K562 (cell line): ENCODE measurements at regions not wholly inside any gene's neighbourhood (a gene's known extent, or its start where the extent isn't known, plus 50 kb on each side); places are given as distances from the start of the nearest gene placed in this dataset.

ENCODE experiments used
- ATAC-seq: fragments of 200-7000 bp; cut with Tn5 transposase; 3 replicates; pipeline ENCODE4 v1.9.1; 2020; ENCODE audit warnings: moderate library complexity
- BruUV-seq: library from RNA; stranded (reverse); fragments of 400-500 nt; replicated peaks from 2 replicates; lab custom pipeline; 2021; lab: Mats Ljungman, UMichigan
- CTCF ChIA-PET: fragments of 300-600 bp; formaldehyde crosslinking; extraction: SDS; loops from one replicate; lab custom pipeline; 2021; ENCODE audit warnings: low intra/inter-chr PET ratio; lab: Yijun Ruan, JAX
- POLR2A ChIA-PET: fragments of 300-600, 350-650 bp; sonication (Branson Sonifier 250); formaldehyde crosslinking; extraction: SDS; loops from one replicate; lab custom pipeline; 2021; ENCODE audit warnings: antibody characterized with exemption, inconsistent platforms; lab: Yijun Ruan, JAX
- DNase-seq, 4 experiments: peaks; one replicate each; pipeline versions ENCODE4 v3.0.0 to v3.0.0-alpha.2; 2011 to 2018; ENCODE audit warnings: low spot score in 3 of 4, mixed read lengths in 3 of 4; ENCODE audit errors: extremely low read depth in 1 of 4
- FAIRE-seq: peaks from 2 replicates; lab custom pipeline; 2011; peaks lifted over from hg19 to GRCh38; lab: Jason Lieb, UNC
- H2AFZ ChIP-seq: 2 replicates; pipeline ENCODE4 v1.6.0; 2011; ENCODE audit warnings: low read depth, low read length, control low read depth, inconsistent platforms
- H3K27ac ChIP-seq: fragments of 200-600 bp; 3 replicates; pipeline ENCODE4 v1.8.0; 2011; ENCODE audit warnings: low read depth, mild to moderate bottlenecking, control low read depth, inconsistent platforms, low read length, moderate library complexity, mixed read lengths; ENCODE audit errors: extremely low read depth
- H3K27me3 ChIP-seq, 2 experiments: fragments of 300-600 bp in 1 of 2; 2 replicates in 1 of 2; 3 replicates in 1 of 2; pipeline versions ENCODE4 v1.6.0 to v1.8.0; 2011; ENCODE audit warnings: inconsistent platforms in 2 of 2, low read length in 2 of 2, mild to moderate bottlenecking in 1 of 2, mixed read lengths in 1 of 2, moderate library complexity in 1 of 2; ENCODE audit not compliant: control insufficient read depth in 2 of 2, insufficient read depth in 2 of 2
- H3K36me3 ChIP-seq: fragments of 300-600 bp; 3 replicates; pipeline ENCODE4 v1.8.0; 2011; ENCODE audit warnings: mild to moderate bottlenecking, low read length, inconsistent platforms; ENCODE audit not compliant: control insufficient read depth, insufficient read depth
- H3K4me1 ChIP-seq, 2 experiments: fragments of 200-600 bp in 1 of 2; replicated peaks in 1 of 2; 2 replicates in 1 of 2; 3 replicates in 1 of 2; pipeline versions ENCODE4 v1.5.1 to v1.8.0; 2011; ENCODE audit warnings: inconsistent platforms in 2 of 2, low read length in 2 of 2, mild to moderate bottlenecking in 1 of 2, mixed read lengths in 1 of 2, moderate library complexity in 1 of 2; ENCODE audit not compliant: control insufficient read depth in 2 of 2, insufficient read depth in 2 of 2
- H3K4me2 ChIP-seq: 2 replicates; pipeline ENCODE4 v1.6.1; 2011; ENCODE audit warnings: low read length, control low read depth, inconsistent platforms, mixed read lengths; ENCODE audit not compliant: insufficient read depth
- H3K4me3 ChIP-seq: fragments of 200-600 bp; sonication (generic), shearing (Covaris generic); 2 replicates; pipeline ENCODE4 v1.5.1; 2016; ENCODE audit warnings: control low read depth, inconsistent platforms
- H3K79me2 ChIP-seq: fragments of 200-600 bp; 3 replicates; pipeline ENCODE4 v1.8.0; 2011; ENCODE audit warnings: low read length, inconsistent platforms; ENCODE audit not compliant: control insufficient read depth, insufficient read depth
- H3K9ac ChIP-seq, 2 experiments: 2 replicates each; pipeline versions ENCODE4 v1.6.0 to v1.6.1; 2011; ENCODE audit warnings: low read depth in 2 of 2, low read length in 2 of 2, control low read depth in 1 of 2, inconsistent platforms in 1 of 2, mild to moderate bottlenecking in 1 of 2, mixed read lengths in 1 of 2; ENCODE audit not compliant: insufficient read depth in 1 of 2
- H3K9me1 ChIP-seq: one replicate; pipeline ENCODE4 v1.6.0; 2011; ENCODE audit warnings: inconsistent platforms, mild to moderate bottlenecking, low read length, moderate library complexity; ENCODE audit not compliant: control insufficient read depth, insufficient read depth
- H3K9me3 ChIP-seq: replicated peaks from 2 replicates; pipeline ENCODE4 v1.5.1; 2011; ENCODE audit warnings: low read depth, low read length, inconsistent platforms; ENCODE audit not compliant: control insufficient read depth, insufficient read depth
- H4K20me1 ChIP-seq: replicated peaks from 2 replicates; pipeline ENCODE4 v1.6.1; 2011; ENCODE audit warnings: low read length, inconsistent platforms, mixed read lengths; ENCODE audit not compliant: control insufficient read depth, insufficient read depth
- PURB ChIP-seq: sonication (generic); formaldehyde crosslinking; IDR thresholded peaks from 2 replicates; pipeline ENCODE4 v1.9.0; 2021; ENCODE audit warnings: low read depth, mild to moderate bottlenecking, missing genetic modification reagents
- RNF219 ChIP-seq: fragments of 250-450 bp; sonication (Bioruptor Pico); IDR thresholded peaks from 2 replicates; pipeline ENCODE4 v1.5.0; 2022; ENCODE audit warnings: mild to moderate bottlenecking
- TFE3 ChIP-seq: fragments of 450-650 bp; formaldehyde crosslinking; IDR thresholded peaks from 2 replicates; pipeline ENCODE4 v1.4.0; 2020; ENCODE audit warnings: mild to moderate bottlenecking, mixed read lengths
- ZNF133 ChIP-seq: fragments of 250-450 bp; sonication (Bioruptor Pico); IDR thresholded peaks from 2 replicates; pipeline ENCODE4 v1.4.0; 2020; ENCODE audit warnings: mild to moderate bottlenecking
- WGBS: fragments of 100-300 bp; shearing (Covaris generic); methylation state at CpG from one replicate; pipeline ENCODE4 v1.1.6; 2016; ENCODE audit warnings: low coverage, mixed read lengths; ENCODE audit not compliant: insufficient coverage; ENCODE audit errors: missing lambda C conversion rate; 5-methylcytosine and 5-hydroxymethylcytosine counted together
- in situ Hi-C: fragments of 300-500 bp; cut with MboI; formaldehyde crosslinking; loops from 4 replicates; pipeline ENCODE4 v1.15.0; 2018; ENCODE audit warnings: inconsistent platforms, mixed read lengths
- intact Hi-C: fragments of 100-400 bp; cut with micrococcal nuclease; formaldehyde crosslinking; loops from 2 replicates; pipeline ENCODE4 v1.14.2; 2022

- Histone ChIP-seq H2AFZ (no peak overlapping the region), H3K79me2 (no peaks in the 10 kb centered on the region), H3K9ac (no peak overlapping the region), H3K36me3 (no peaks in the 10 kb centered on the region), H3K9me3 (no peaks in the 10 kb centered on the region)
- BruUV-seq, result no TSS peak
- in situ Hi-C loops, result no loop called here
- no peak for DNase-seq
- TF ChIP-seq PURB (CRISPR knock-in tag) (no peak), RNF219 (CRISPR knock-in tag) (no peak), TFE3 (CRISPR knock-in tag) (peak; percentile 88), ZNF133 (CRISPR knock-in tag) (no peak)
- TF ChIP-seq, all 486 proteins: peak for 1
- H4K20me1 ChIP-seq, result no peaks in the 10 kb centered on the region
- FAIRE-seq (no peak), ATAC-seq (no peak)
- ChIA-PET POLR2A (no interaction called here), CTCF (no interaction called here)
- H3K4me2 ChIP-seq, result no peak overlapping the region
- no peaks in the 10 kb centered on the region for H3K4me1 ChIP-seq
- 0% methylated on average over 2 of the region's 2 CpGs for WGBS
- H3K4me3 ChIP-seq, result no peak overlapping the region
- no peaks in the 10 kb centered on the region for H3K27me3 ChIP-seq
- intact Hi-C loops, result no loop called here
- H3K27ac ChIP-seq, result no peak overlapping the region
- no peaks in the 10 kb centered on the region for H3K9me1 ChIP-seq
These were observed 1607.1 kb downstream of the REEP3 start for GRCh38 chr10:65128277-65128676.
